ENCODE measurements at regions not wholly inside any gene's neighbourhood (a gene's known extent, or its start where the extent isn't known, plus 50 kb on each side); places are given as distances from the start of the nearest gene placed in this dataset.

GRCh38 chr19:29067831-29068230 is 145.1 kb downstream of the UQCRFS1 start:
- TF ChIP-seq TAF1 (IDR thresholded peaks at IDR 0.05; ENCODE audit: low read depth), result no peak
- TF ChIP-seq YY1 (IDR thresholded peaks at IDR 0.05; ENCODE audit: low read depth), result no peak
- no peak for TF ChIP-seq REST (IDR thresholded peaks at IDR 0.05; ENCODE audit: low read depth)
- no peak for TF ChIP-seq EGR1 (IDR thresholded peaks at IDR 0.05)
- TF ChIP-seq TCF12 (IDR thresholded peaks at IDR 0.05; ENCODE audit: low read depth), result no peak
- no peak for TF ChIP-seq NFIC (IDR thresholded peaks at IDR 0.05)

GRCh38 chr19:29062475-29063435 is 150.2 kb downstream of the UQCRFS1 start:
- TF ChIP-seq CREB1 (IDR thresholded peaks at IDR 0.05; ENCODE audit: low read depth), result no peak
- no peak for TF ChIP-seq TCF12 (IDR thresholded peaks at IDR 0.05; ENCODE audit: low read depth)
- TF ChIP-seq YY1 (IDR thresholded peaks at IDR 0.05; ENCODE audit: low read depth), result no peak
- no peak for TF ChIP-seq EGR1 (IDR thresholded peaks at IDR 0.05)
- TF ChIP-seq CEBPB (IDR thresholded peaks at IDR 0.05), result no peak
- no peak for TF ChIP-seq USF1 (IDR thresholded peaks at IDR 0.05)
- TF ChIP-seq RAD21 (IDR thresholded peaks at IDR 0.05; ENCODE audit: low read depth), result no peak
- TF ChIP-seq EP300 (IDR thresholded peaks at IDR 0.05; ENCODE audit: borderline replicate concordance), result no peak
- no peak for TF ChIP-seq NFIC (IDR thresholded peaks at IDR 0.05)
- TF ChIP-seq FOXM1 (IDR thresholded peaks at IDR 0.05; ENCODE audit: borderline replicate concordance, low read depth), result no peak
- TF ChIP-seq MAX (IDR thresholded peaks at IDR 0.05), result no peak
- no peak for TF ChIP-seq TAF1 (IDR thresholded peaks at IDR 0.05; ENCODE audit: low read depth)
- TF ChIP-seq TEAD4 (IDR thresholded peaks at IDR 0.05), result no peak
- no peak for TF ChIP-seq ZBTB7A (IDR thresholded peaks at IDR 0.05; ENCODE audit: low read depth)
- no peak for TF ChIP-seq REST (IDR thresholded peaks at IDR 0.05; ENCODE audit: low read depth)

- TF ChIP-seq YY1 (IDR thresholded peaks at IDR 0.05; ENCODE audit: low read depth) (no peak), CREB1 (IDR thresholded peaks at IDR 0.05; ENCODE audit: low read depth) (no peak), NFIC (IDR thresholded peaks at IDR 0.05) (no peak), TAF1 (IDR thresholded peaks at IDR 0.05; ENCODE audit: low read depth) (no peak), CEBPB (IDR thresholded peaks at IDR 0.05) (no peak), USF1 (IDR thresholded peaks at IDR 0.05) (no peak), FOXM1 (IDR thresholded peaks at IDR 0.05; ENCODE audit: borderline replicate concordance, low read depth) (no peak), REST (IDR thresholded peaks at IDR 0.05; ENCODE audit: low read depth) (no peak), EP300 (IDR thresholded peaks at IDR 0.05; ENCODE audit: borderline replicate concordance) (no peak), ZBTB7A (IDR thresholded peaks at IDR 0.05; ENCODE audit: low read depth) (no peak)
Measured at GRCh38 chr19:29060813-29061364, 152.1 kb downstream of the UQCRFS1 start.

GRCh38 chr19:29056535-29056934 is 156.4 kb downstream of the UQCRFS1 start:
- no peak for TF ChIP-seq CREB1 (IDR thresholded peaks at IDR 0.05; ENCODE audit: low read depth)
- TF ChIP-seq USF1 (IDR thresholded peaks at IDR 0.05), result no peak
- no peak for TF ChIP-seq MAX (IDR thresholded peaks at IDR 0.05)
- no peak for TF ChIP-seq TAF1 (IDR thresholded peaks at IDR 0.05; ENCODE audit: low read depth)
- TF ChIP-seq RAD21 (IDR thresholded peaks at IDR 0.05; ENCODE audit: low read depth), result no peak
- no peak for TF ChIP-seq NFIC (IDR thresholded peaks at IDR 0.05)
- TF ChIP-seq EGR1 (IDR thresholded peaks at IDR 0.05), result no peak
- no peak for TF ChIP-seq REST (IDR thresholded peaks at IDR 0.05; ENCODE audit: low read depth)
- no peak for TF ChIP-seq TEAD4 (IDR thresholded peaks at IDR 0.05)
- TF ChIP-seq ZBTB7A (IDR thresholded peaks at IDR 0.05; ENCODE audit: low read depth), result no peak
- TF ChIP-seq EP300 (IDR thresholded peaks at IDR 0.05; ENCODE audit: borderline replicate concordance), result no peak
- no peak for TF ChIP-seq CEBPB (IDR thresholded peaks at IDR 0.05)

Data from Ishikawa (cell line).